ENCODE measurements at regions not wholly inside any gene's neighbourhood (a gene's known extent, or its start where the extent isn't known, plus 50 kb on each side); places are given as distances from the start of the nearest gene placed in this dataset.

GRCh38 chr7:97405835-97406234 lies 288.3 kb downstream of the SDHAF3 start:
- no peak overlapping the region for H3K4me3 ChIP-seq (ENCODE audit: low read depth, low read length)
- DNase-seq (ENCODE audit: low read depth) = no peak
- no peak for TF ChIP-seq CTCF (conservative IDR thresholded peaks at IDR 0.05; ENCODE audit: low read depth, low read length)

- DNase-seq (ENCODE audit: low read depth) = no peak
- TF ChIP-seq CTCF (conservative IDR thresholded peaks at IDR 0.05; ENCODE audit: low read depth, low read length) = no peak
- no peak overlapping the region for H3K4me3 ChIP-seq (ENCODE audit: low read depth, low read length)
These were observed 289.6 kb downstream of the SDHAF3 start for GRCh38 chr7:97407106-97407505.

- DNase-seq (ENCODE audit: low read depth) = no peak
- no peak overlapping the region for H3K4me3 ChIP-seq (ENCODE audit: low read depth, low read length)
- TF ChIP-seq CTCF (conservative IDR thresholded peaks at IDR 0.05; ENCODE audit: low read depth, low read length) = no peak
These were observed 291.8 kb downstream of the SDHAF3 start for GRCh38 chr7:97409346-97409745.

GRCh38 chr7:97418312-97418711 lies 300.8 kb downstream of the SDHAF3 start:
- no peak for TF ChIP-seq CTCF (conservative IDR thresholded peaks at IDR 0.05; ENCODE audit: low read depth, low read length)
- no peak overlapping the region for H3K4me3 ChIP-seq (ENCODE audit: low read depth, low read length)
- DNase-seq (ENCODE audit: low read depth) = no peak

- no peak overlapping the region for H3K4me3 ChIP-seq (ENCODE audit: low read depth, low read length)
- no peak for DNase-seq (ENCODE audit: low read depth)
- TF ChIP-seq CTCF (conservative IDR thresholded peaks at IDR 0.05; ENCODE audit: low read depth, low read length) = no peak
These were observed 302.4 kb downstream of the SDHAF3 start for GRCh38 chr7:97419898-97420297.

- no peak for TF ChIP-seq CTCF (conservative IDR thresholded peaks at IDR 0.05; ENCODE audit: low read depth, low read length)
- no peak overlapping the region for H3K4me3 ChIP-seq (ENCODE audit: low read depth, low read length)
- peak; percentile 44 for DNase-seq (ENCODE audit: low read depth)
These were observed 303.9 kb downstream of the SDHAF3 start for GRCh38 chr7:97421307-97421930.

- H3K4me3 ChIP-seq (ENCODE audit: low read depth, low read length) = no peak overlapping the region
- no peak for TF ChIP-seq CTCF (conservative IDR thresholded peaks at IDR 0.05; ENCODE audit: low read depth, low read length)
- DNase-seq (ENCODE audit: low read depth) = peak; percentile 4
These were observed 304.5 kb downstream of the SDHAF3 start for GRCh38 chr7:97422046-97422445.

Data from epithelial cell of proximal tubule (primary cell).